ENCODE measurements at regions not wholly inside any gene's neighbourhood (a gene's known extent, or its start where the extent isn't known, plus 50 kb on each side); places are given as distances from the start of the nearest gene placed in this dataset.

- Histone ChIP-seq H3K4me1 (no peaks in the 10 kb centered on the region), H3K36me3 (no peaks in the 10 kb centered on the region), H3K27me3 (no peaks in the 10 kb centered on the region), H3K4me3 (no peak overlapping the region), H3K9me3 (no peaks in the 10 kb centered on the region), H3K27ac (no peak overlapping the region)
- TF ChIP-seq POLR2A (IDR thresholded peaks at IDR 0.05) (no peak), CTCF (IDR thresholded peaks at IDR 0.05) (no peak)
- intact Hi-C loops (cut with DNase I; ENCODE audit: low total_unique reads): no loop called here
- DNase-seq: no peak
Observed at GRCh38 chr15:93171476-93171875, 82.5 kb upstream of the RGMA start.

- intact Hi-C loops (cut with DNase I; ENCODE audit: low total_unique reads): no loop called here
- no peaks in the 10 kb centered on the region for H3K9me3 ChIP-seq
- no peaks in the 10 kb centered on the region for H3K27me3 ChIP-seq
- no peak overlapping the region for H3K27ac ChIP-seq
- no peak overlapping the region for H3K4me3 ChIP-seq
- no peak for DNase-seq
- H3K4me1 ChIP-seq: no peaks in the 10 kb centered on the region
- TF ChIP-seq CTCF (IDR thresholded peaks at IDR 0.05) (no peak), POLR2A (IDR thresholded peaks at IDR 0.05) (no peak)
- no peaks in the 10 kb centered on the region for H3K36me3 ChIP-seq
Observed at GRCh38 chr15:93170329-93170728, 81.3 kb upstream of the RGMA start.

DNA sequence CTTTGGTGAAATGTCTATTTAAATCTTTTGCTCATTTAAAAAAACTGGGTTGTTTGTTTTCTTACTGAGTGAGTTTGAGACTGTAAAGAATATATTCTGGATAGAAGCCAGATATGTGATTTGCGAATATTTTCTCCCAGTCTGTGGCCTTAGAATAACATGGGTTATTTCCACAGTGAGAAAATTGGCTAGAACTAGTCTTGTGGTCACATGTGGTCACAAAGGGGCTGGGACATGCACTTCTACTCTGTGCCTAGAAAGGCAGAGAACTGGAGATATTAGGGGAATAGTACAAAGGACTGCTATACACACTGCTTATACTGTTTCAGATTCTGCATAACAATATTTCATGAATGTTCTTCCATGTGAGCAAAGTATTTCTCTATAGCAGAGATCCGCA, 79.9 kb upstream of the RGMA start:
- H3K4me3 ChIP-seq: no peak overlapping the region
- TF ChIP-seq POLR2A (IDR thresholded peaks at IDR 0.05): no peak
- no peak for TF ChIP-seq CTCF (IDR thresholded peaks at IDR 0.05)
- no peaks in the 10 kb centered on the region for H3K4me1 ChIP-seq
- no peak overlapping the region for H3K27ac ChIP-seq
- intact Hi-C loops (cut with DNase I; ENCODE audit: low total_unique reads): no loop called here
- no peaks in the 10 kb centered on the region for H3K27me3 ChIP-seq
- no peaks in the 10 kb centered on the region for H3K36me3 ChIP-seq
- no peaks in the 10 kb centered on the region for H3K9me3 ChIP-seq
- DNase-seq: no peak

GRCh38 chr15:93167291-93167690, 78.3 kb upstream of the RGMA start:
- no peak for DNase-seq
- intact Hi-C loops (cut with DNase I; ENCODE audit: low total_unique reads): no loop called here
- TF ChIP-seq CTCF (IDR thresholded peaks at IDR 0.05) (no peak), POLR2A (IDR thresholded peaks at IDR 0.05) (no peak)
- no peaks in the 10 kb centered on the region for H3K4me1 ChIP-seq
- no peak overlapping the region for H3K27ac ChIP-seq
- no peaks in the 10 kb centered on the region for H3K27me3 ChIP-seq
- H3K9me3 ChIP-seq: no peaks in the 10 kb centered on the region
- H3K4me3 ChIP-seq: no peak overlapping the region
- no peaks in the 10 kb centered on the region for H3K36me3 ChIP-seq

- intact Hi-C loops (cut with DNase I; ENCODE audit: low total_unique reads): no loop called here
- TF ChIP-seq CTCF (IDR thresholded peaks at IDR 0.05): no peak
- TF ChIP-seq POLR2A (IDR thresholded peaks at IDR 0.05): no peak
- no peak overlapping the region for H3K27ac ChIP-seq
- H3K9me3 ChIP-seq: no peaks in the 10 kb centered on the region
- no peak for DNase-seq
- H3K4me1 ChIP-seq: no peaks in the 10 kb centered on the region
- no peaks in the 10 kb centered on the region for H3K27me3 ChIP-seq
- H3K4me3 ChIP-seq: no peak overlapping the region
- H3K36me3 ChIP-seq: no peaks in the 10 kb centered on the region
Observed at GRCh38 chr15:93166675-93167074, 77.7 kb upstream of the RGMA start.

Measured in uterus (tissue), 3 donors.